H1 (cell line): ENCODE measurements at regions not wholly inside any gene's neighbourhood (a gene's known extent, or its start where the extent isn't known, plus 50 kb on each side); places are given as distances from the start of the nearest gene placed in this dataset.

Experiments
- CTCF ChIA-PET: fragments of 300-600 bp; sonication (Branson Sonifier 250); formaldehyde crosslinking; loops from one replicate; lab custom pipeline; 2021; ENCODE audit not compliant: partially characterized antibody; lab: Charles Lee
- POLR2A ChIA-PET: fragments of 300-600 bp; sonication (Branson Sonifier 250); formaldehyde crosslinking; loops from one replicate; lab custom pipeline; 2021; ENCODE audit warnings: inconsistent platforms; ENCODE audit not compliant: partially characterized antibody; lab: Charles Lee
- DNase-seq, 2 experiments: peaks; one replicate each; pipeline versions ENCODE4 v3.0.0 to v3.0.0-alpha.2; 2010 to 2022; ENCODE audit warnings: low spot score in 2 of 2, low read depth in 1 of 2, mixed read lengths in 1 of 2
- FAIRE-seq: peaks from 2 replicates; lab custom pipeline; 2011; peaks lifted over from hg19 to GRCh38; lab: Jason Lieb, UNC
- H2AFZ ChIP-seq: 2 replicates; pipeline ENCODE4 v1.8.1; 2012; ENCODE audit warnings: low read length, inconsistent platforms
- H2AK5ac ChIP-seq: 2 replicates; pipeline ENCODE4 v1.6.1; 2013; ENCODE audit warnings: low read depth, low read length
- H2BK120ac ChIP-seq: replicated peaks from 2 replicates; pipeline ENCODE3; 2013; ENCODE audit warnings: low read depth, low read length, inconsistent platforms
- H2BK12ac ChIP-seq: 2 replicates; pipeline ENCODE4 v1.6.1; 2013; ENCODE audit warnings: low read depth, low read length
- H2BK15ac ChIP-seq: 2 replicates; pipeline ENCODE4 v1.6.1; 2013; ENCODE audit warnings: low read length
- H2BK20ac ChIP-seq: 2 replicates; pipeline ENCODE4 v1.6.1; 2013; ENCODE audit warnings: low read length
- H2BK5ac ChIP-seq: 2 replicates; pipeline ENCODE4 v1.6.1; 2013; ENCODE audit warnings: low read depth, low read length
- H3K14ac ChIP-seq: 2 replicates; pipeline ENCODE4 v1.6.1; 2013; ENCODE audit warnings: inconsistent platforms; ENCODE audit not compliant: insufficient read length
- H3K18ac ChIP-seq: 2 replicates; pipeline ENCODE4 v1.6.1; 2013; ENCODE audit warnings: low read length; ENCODE audit errors: extremely low read depth
- H3K23ac ChIP-seq: 2 replicates; pipeline ENCODE4 v1.6.1; 2013; ENCODE audit warnings: inconsistent platforms; ENCODE audit not compliant: insufficient read length
- H3K23me2 ChIP-seq: 2 replicates; pipeline ENCODE4 v1.6.1; 2013; ENCODE audit warnings: low read depth, low read length
- H3K27ac ChIP-seq: 2 replicates; pipeline ENCODE4 v1.6.1; 2011; ENCODE audit warnings: low read depth, low read length, inconsistent platforms
- H3K27me3 ChIP-seq, 4 experiments: replicated peaks in 1 of 4; 1 replicate in 1 of 4; 2 replicates in 3 of 4; pipeline versions ENCODE4 v1.6.1 to v1.8.1; 2011 to 2013; ENCODE audit warnings: low read length in 3 of 4, mild to moderate bottlenecking in 3 of 4, inconsistent platforms in 2 of 4, mixed read lengths in 2 of 4, moderate library complexity in 1 of 4; ENCODE audit not compliant: control insufficient read depth in 3 of 4, insufficient read depth in 3 of 4; ENCODE audit errors: extremely low read depth in 1 of 4
- H3K36me3 ChIP-seq, 4 experiments: 2 replicates each; pipeline versions ENCODE4 v1.6.1 to v1.8.1; 2011 to 2013; ENCODE audit warnings: mild to moderate bottlenecking in 4 of 4, low read length in 3 of 4, moderate library complexity in 2 of 4, control low read depth in 1 of 4, inconsistent platforms in 1 of 4; ENCODE audit not compliant: insufficient read depth in 4 of 4, control insufficient read depth in 2 of 4
- H3K4ac ChIP-seq: replicated peaks from 2 replicates; pipeline ENCODE3; 2013; ENCODE audit warnings: low read length, low read depth, mixed read lengths, inconsistent platforms; ENCODE audit not compliant: insufficient read length
- H3K4me1 ChIP-seq, 4 experiments: replicated peaks in 1 of 4; 1 replicate in 1 of 4; 2 replicates in 3 of 4; pipeline versions ENCODE4 v1.6.1 to v1.8.1; 2011 to 2013; ENCODE audit warnings: low read length in 3 of 4, inconsistent platforms in 2 of 4, mixed read lengths in 1 of 4; ENCODE audit not compliant: insufficient read depth in 4 of 4, control insufficient read depth in 3 of 4
- H3K4me2 ChIP-seq, 2 experiments: 2 replicates each; pipeline versions ENCODE4 v1.6.1 to v1.8.1; 2011 to 2013; ENCODE audit warnings: low read depth in 2 of 2, low read length in 2 of 2, control low read depth in 1 of 2, inconsistent platforms in 1 of 2, mild to moderate bottlenecking in 1 of 2; ENCODE audit not compliant: insufficient read depth in 1 of 2
- H3K4me3 ChIP-seq, 4 experiments: fragments of 200-600, 300-600 bp in 1 of 4; sonication (generic), shearing (Covaris generic), sonication (Bioruptor Twin) in 1 of 4; 2 replicates each; pipeline versions ENCODE4 v1.5.1 to v1.8.1; 2011 to 2016; ENCODE audit warnings: low read length in 4 of 4, low read depth in 3 of 4, control low read depth in 2 of 4, inconsistent platforms in 2 of 4, mild to moderate bottlenecking in 2 of 4, mixed read lengths in 1 of 4, moderate library complexity in 1 of 4; ENCODE audit not compliant: insufficient read depth in 2 of 4; ENCODE audit errors: extremely low read depth in 1 of 4
- H3K56ac ChIP-seq: replicated peaks from 2 replicates; pipeline ENCODE3; 2013; ENCODE audit warnings: low read depth, mild to moderate bottlenecking, mixed read lengths, low read length, inconsistent platforms; ENCODE audit not compliant: insufficient read length
- H3K79me1 ChIP-seq: 2 replicates; pipeline ENCODE4 v1.6.1; 2013; ENCODE audit warnings: low read depth, low read length, control low read depth
- H3K79me2 ChIP-seq, 2 experiments: 2 replicates each; pipeline versions ENCODE4 v1.6.1 to v1.8.1; 2012 to 2013; ENCODE audit warnings: low read length in 2 of 2, mild to moderate bottlenecking in 2 of 2, inconsistent platforms in 1 of 2; ENCODE audit not compliant: insufficient read depth in 2 of 2, control insufficient read depth in 1 of 2
- H3K9ac ChIP-seq, 4 experiments: replicated peaks in 1 of 4; 1 replicate in 1 of 4; 2 replicates in 3 of 4; pipeline versions ENCODE4 v1.6.1 to v1.8.1; 2011 to 2013; ENCODE audit warnings: low read depth in 3 of 4, low read length in 3 of 4, control low read depth in 2 of 4, mild to moderate bottlenecking in 2 of 4, moderate library complexity in 2 of 4, inconsistent platforms in 1 of 4; ENCODE audit errors: extremely low read depth in 1 of 4
- H3K9me3 ChIP-seq, 2 experiments: 2 replicates each; pipeline versions ENCODE4 v1.6.1 to v1.8.1; 2012 to 2013; ENCODE audit warnings: mild to moderate bottlenecking in 2 of 2, moderate library complexity in 2 of 2, control low read depth in 1 of 2, inconsistent platforms in 1 of 2, low read depth in 1 of 2, low read length in 1 of 2, mixed read lengths in 1 of 2; ENCODE audit not compliant: insufficient read depth in 2 of 2
- H4K20me1 ChIP-seq, 2 experiments: replicated peaks in 1 of 2; 2 replicates each; pipeline versions ENCODE3 to v1.8.1; 2011 to 2013; ENCODE audit warnings: inconsistent platforms in 2 of 2, low read length in 2 of 2, mild to moderate bottlenecking in 1 of 2; ENCODE audit not compliant: insufficient read depth in 2 of 2, control insufficient read depth in 1 of 2
- H4K5ac ChIP-seq: 2 replicates; pipeline ENCODE4 v1.6.1; 2013; ENCODE audit warnings: low read length, low read depth, mixed read lengths, inconsistent platforms; ENCODE audit not compliant: insufficient read length
- H4K8ac ChIP-seq: 2 replicates; pipeline ENCODE4 v1.8.0; 2013; ENCODE audit warnings: mild to moderate bottlenecking, moderate library complexity, low read length, inconsistent platforms; ENCODE audit not compliant: insufficient read depth; ENCODE audit errors: extremely low read depth
- H4K91ac ChIP-seq: replicated peaks from 2 replicates; pipeline ENCODE3; 2013; ENCODE audit warnings: low read length, mixed read lengths, inconsistent platforms; ENCODE audit not compliant: insufficient read length
- SIN3A ChIP-seq, 2 experiments: IDR thresholded peaks in 1 of 2; conservative IDR thresholded peaks in 1 of 2; 2 replicates each; pipeline ENCODE4 v1.6.1; 2011 to 2012; ENCODE audit warnings: low read length in 2 of 2, improper control_type of control experiment in 1 of 2, low read depth in 1 of 2, mild to moderate bottlenecking in 1 of 2
- TCF12 ChIP-seq: IDR thresholded peaks from 2 replicates; pipeline ENCODE4 v1.6.1; 2011; ENCODE audit warnings: low read depth, mild to moderate bottlenecking, low read length
- WGBS, 2 experiments: shearing (Covaris generic) in 1 of 2; methylation state at CpG; one replicate each; pipeline versions ENCODE4 v1.1.6 to v1.1.7; 2013 to 2015; ENCODE audit warnings: low lambda C conversion rate in 2 of 2, mixed read lengths in 2 of 2, inconsistent platforms in 1 of 2, low coverage in 1 of 2, missing lambda C conversion rate in 1 of 2; ENCODE audit not compliant: insufficient replicate concordance in 2 of 2, insufficient coverage in 1 of 2, insufficient read length in 1 of 2; ENCODE audit errors: extremely low coverage in 1 of 2, missing lambda C conversion rate in 1 of 2; 5-methylcytosine and 5-hydroxymethylcytosine counted together

DNA sequence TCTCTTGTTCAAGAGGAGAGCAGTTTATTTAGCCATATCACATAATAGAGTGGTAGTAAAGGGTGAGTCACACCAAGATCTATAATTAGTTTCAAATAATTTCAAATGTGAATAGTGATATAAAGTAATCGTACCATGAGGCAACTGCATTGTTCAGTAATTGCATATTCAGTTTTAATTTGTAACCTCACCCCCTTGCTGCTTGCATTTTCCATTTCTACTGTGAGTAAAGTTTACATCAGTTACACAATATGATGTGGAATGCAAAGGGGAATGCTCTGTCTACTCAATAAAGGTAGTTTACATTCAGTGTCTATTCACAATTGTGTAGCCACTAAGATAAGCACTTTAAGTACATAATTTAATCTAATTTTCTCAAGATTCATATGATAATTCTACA is 1695.7 kb upstream of the SPRY2 start:
- TF ChIP-seq TCF12: no peak
- TF ChIP-seq SIN3A (conservative IDR thresholded peaks at IDR 0.05 in 1 of 2, IDR thresholded peaks at IDR 0.05 in 1 of 2; ENCODE audit: low read depth in 1 of 2, low read length in 2 of 2): no peak
- Histone ChIP-seq H3K36me3 (no peaks in the 10 kb centered on the region), H3K4me2 (no peak overlapping the region), H4K5ac (no peak overlapping the region), H2AK5ac (no peak overlapping the region), H2BK5ac (no peak overlapping the region), H3K9ac (no peak overlapping the region), H3K4me3 (no peak overlapping the region), H3K27me3 (no peaks in the 10 kb centered on the region), H2BK12ac (no peak overlapping the region), H3K18ac (no peak overlapping the region), H3K23ac (no peak overlapping the region), H3K14ac (no peak overlapping the region), H3K79me1 (no peaks in the 10 kb centered on the region), H4K8ac (no peak overlapping the region), H3K9me3 (no peaks in the 10 kb centered on the region), H2BK120ac (no peak overlapping the region), H3K79me2 (no peaks in the 10 kb centered on the region), H2BK20ac (no peak overlapping the region), H2AFZ (no peak overlapping the region), H2BK15ac (no peak overlapping the region), H4K20me1 (no peaks in the 10 kb centered on the region), H3K4ac (no peak overlapping the region), H3K27ac (no peak overlapping the region), H3K56ac (no peak overlapping the region), H3K4me1 (no peaks in the 10 kb centered on the region), H4K91ac (no peak overlapping the region), H3K23me2 (no peaks in the 10 kb centered on the region)
- DNase-seq (no peak), FAIRE-seq (no peak)
- ChIA-PET CTCF (no interaction called here), POLR2A (no interaction called here)
- WGBS, 2 experiments: 88% methylated on average over 1 of the region's 1 CpG; no CpG with 5 or more reads in 1 of the 2 experiments
